D721Med (cell line): ENCODE measurements at regions not wholly inside any gene's neighbourhood (a gene's known extent, or its start where the extent isn't known, plus 50 kb on each side); places are given as distances from the start of the nearest gene placed in this dataset.

Experiments
- DNase-seq: peaks from one replicate; pipeline ENCODE4 v3.0.0; 2011; ENCODE audit warnings: low spot score; ENCODE audit not compliant: insufficient read length
- FAIRE-seq: peaks from 2 replicates; lab custom pipeline; 2011; peaks lifted over from hg19 to GRCh38; lab: Jason Lieb, UNC
- CTCF ChIP-seq: IDR thresholded peaks from 2 replicates; pipeline ENCODE4 v1.5.1; 2012; ENCODE audit warnings: mild to moderate bottlenecking, control low read depth; ENCODE audit not compliant: insufficient read depth; ENCODE audit errors: missing control alignments

GRCh38 chr6:48764286-48765044, 653.5 kb upstream of the PTCHD4 start:
- TF ChIP-seq CTCF = no peak
- DNase-seq (no peak), FAIRE-seq (no peak)

GRCh38 chr6:48757661-48758060, 646.7 kb upstream of the PTCHD4 start:
- no peak for TF ChIP-seq CTCF
- FAIRE-seq (no peak), DNase-seq (no peak)

GRCh38 chr6:48755315-48755714, 644.3 kb upstream of the PTCHD4 start:
- DNase-seq = no peak
- FAIRE-seq = no peak
- TF ChIP-seq CTCF = no peak

- TF ChIP-seq CTCF = no peak
Measured at GRCh38 chr6:48754641-48755040, 643.6 kb upstream of the PTCHD4 start.

GRCh38 chr6:48750861-48751260, 639.9 kb upstream of the PTCHD4 start:
- no peak for DNase-seq
- no peak for TF ChIP-seq CTCF

More at GRCh38 chr6:48754641-48755040, 643.6 kb upstream of the PTCHD4 start:
- FAIRE-seq (no peak), DNase-seq (no peak)

GRCh38 chr6:48747471-48747870, 636.5 kb upstream of the PTCHD4 start:
- TF ChIP-seq CTCF = no peak
- FAIRE-seq = no peak
- no peak for DNase-seq

More at GRCh38 chr6:48750861-48751260, 639.9 kb upstream of the PTCHD4 start:
- FAIRE-seq = no peak

- FAIRE-seq = no peak
- no peak for TF ChIP-seq CTCF
- DNase-seq = no peak
Measured at GRCh38 chr6:48747040-48747439, 636.0 kb upstream of the PTCHD4 start.
